ENCODE measurements at regions not wholly inside any gene's neighbourhood (a gene's known extent, or its start where the extent isn't known, plus 50 kb on each side); places are given as distances from the start of the nearest gene placed in this dataset.

DNA sequence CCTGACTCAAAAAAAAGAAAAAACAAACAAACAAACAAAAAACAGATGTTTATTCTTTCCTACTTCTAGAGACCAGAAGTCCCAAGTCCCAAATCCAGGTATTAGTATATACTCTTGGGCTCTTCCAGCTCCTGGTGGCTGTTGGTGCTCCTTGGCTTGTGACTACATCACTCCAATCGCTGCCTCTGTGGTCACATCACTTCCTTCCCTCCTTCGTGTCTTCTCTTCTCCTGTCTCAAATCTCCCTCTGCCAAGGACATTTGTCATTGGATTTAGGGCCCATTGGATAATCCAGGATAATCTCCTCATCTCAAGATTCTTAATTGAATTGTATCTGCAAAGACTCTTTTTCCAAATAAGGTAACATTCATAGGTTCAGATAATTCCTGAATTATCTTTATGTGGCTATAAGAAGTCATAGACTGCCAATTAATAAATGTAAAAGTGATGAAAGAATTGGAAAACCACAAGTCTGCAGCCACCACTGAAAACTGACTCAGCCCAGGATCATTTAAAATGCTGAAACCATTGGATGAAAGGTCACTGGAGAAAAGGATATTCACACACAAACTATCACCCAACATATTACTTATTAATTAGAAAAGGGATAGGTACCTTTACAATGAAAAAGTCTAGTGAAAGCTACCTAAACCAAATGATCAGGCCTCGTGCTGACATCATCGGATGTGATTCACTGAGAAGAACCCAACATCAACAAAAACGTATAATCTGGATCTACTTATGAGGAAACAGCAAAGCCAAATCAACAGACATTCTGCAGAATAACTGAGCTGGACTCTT, 67.1 kb downstream of the ZNF281 start:
- no peak overlapping the region for H3K4me2 ChIP-seq (replicated peaks; ENCODE audit: low read depth, low read length, poor library complexity, severe bottlenecking)
- H3K9me3 ChIP-seq (ENCODE audit: control extremely low read depth in 1 of 3, control insufficient read depth in 2 of 3, insufficient read depth in 1 of 3, low read length in 2 of 3): no peaks in the 10 kb centered on the region
- Mint-ChIP-seq H3K4me3 (no peak overlapping the region), H3K27ac (no peak overlapping the region), H3K27me3 (no peaks in the 10 kb centered on the region), H3K9me3 (ENCODE audit: insufficient read depth) (no peaks in the 10 kb centered on the region), H3K4me1 (peaks cover 15% of the 10 kb centered on the region)
- H4K20me1 ChIP-seq (ENCODE audit: control insufficient read depth, insufficient read depth, low read length, poor library complexity, severe bottlenecking): no peaks in the 10 kb centered on the region
- ChIA-PET POLR2A (no interaction called here), CTCF (no interaction called here)
- no peak overlapping the region for H3K4me3 ChIP-seq (ENCODE audit: control extremely low read depth in 1 of 5, extremely low read depth in 1 of 5, insufficient read depth in 1 of 5, low read depth in 2 of 5, low read length in 4 of 5)
- H3K36me3 ChIP-seq (replicated peaks in 1 of 2; ENCODE audit: control extremely low read depth in 1 of 2, control insufficient read depth in 1 of 2, extremely low read depth in 1 of 2, insufficient read depth in 2 of 2, low read length in 1 of 2): no peaks in the 10 kb centered on the region
- intact Hi-C loops (cut with micrococcal nuclease): no loop called here
- no peak overlapping the region for H3K9ac ChIP-seq (ENCODE audit: low read length)
- WGBS (ENCODE audit: insufficient coverage): 26% methylated on average over 2 of the region's 5 CpGs
- H3K27me3 ChIP-seq (replicated peaks in 1 of 4; ENCODE audit: control extremely low read depth in 1 of 4, control insufficient read depth in 3 of 4, insufficient read depth in 4 of 4, low read length in 3 of 4): no peaks in the 10 kb centered on the region
- no peaks in the 10 kb centered on the region for H3K79me2 ChIP-seq (ENCODE audit: control insufficient read depth, insufficient read depth, low read length)
- H3K27ac ChIP-seq (ENCODE audit: low read length in 2 of 2): no peak overlapping the region
- peaks cover 11 to 12% of the 10 kb centered on the region in 2 donors for H3K4me1 ChIP-seq (ENCODE audit: control insufficient read depth in 2 of 2, insufficient read depth in 2 of 2, low read length in 2 of 2)
- ATAC-seq (ENCODE audit: low read depth): no peak
- TF ChIP-seq EZH2 (IDR thresholded peaks at IDR 0.05; ENCODE audit: borderline replicate concordance, insufficient read depth, low read depth, low read length, poor library complexity, severe bottlenecking): no peak
- TF ChIP-seq, protein P1, sequence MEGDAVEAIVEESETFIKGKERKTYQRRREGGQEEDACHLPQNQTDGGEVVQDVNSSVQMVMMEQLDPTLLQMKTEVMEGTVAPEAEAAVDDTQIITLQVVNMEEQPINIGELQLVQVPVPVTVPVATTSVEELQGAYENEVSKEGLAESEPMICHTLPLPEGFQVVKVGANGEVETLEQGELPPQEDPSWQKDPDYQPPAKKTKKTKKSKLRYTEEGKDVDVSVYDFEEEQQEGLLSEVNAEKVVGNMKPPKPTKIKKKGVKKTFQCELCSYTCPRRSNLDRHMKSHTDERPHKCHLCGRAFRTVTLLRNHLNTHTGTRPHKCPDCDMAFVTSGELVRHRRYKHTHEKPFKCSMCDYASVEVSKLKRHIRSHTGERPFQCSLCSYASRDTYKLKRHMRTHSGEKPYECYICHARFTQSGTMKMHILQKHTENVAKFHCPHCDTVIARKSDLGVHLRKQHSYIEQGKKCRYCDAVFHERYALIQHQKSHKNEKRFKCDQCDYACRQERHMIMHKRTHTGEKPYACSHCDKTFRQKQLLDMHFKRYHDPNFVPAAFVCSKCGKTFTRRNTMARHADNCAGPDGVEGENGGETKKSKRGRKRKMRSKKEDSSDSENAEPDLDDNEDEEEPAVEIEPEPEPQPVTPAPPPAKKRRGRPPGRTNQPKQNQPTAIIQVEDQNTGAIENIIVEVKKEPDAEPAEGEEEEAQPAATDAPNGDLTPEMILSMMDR (IDR thresholded peaks at IDR 0.05): no peak
- DNase-seq: no peak
- no peak overlapping the region for H2AFZ ChIP-seq (ENCODE audit: insufficient read depth, low read depth, low read length, poor library complexity, severe bottlenecking)

DNA sequence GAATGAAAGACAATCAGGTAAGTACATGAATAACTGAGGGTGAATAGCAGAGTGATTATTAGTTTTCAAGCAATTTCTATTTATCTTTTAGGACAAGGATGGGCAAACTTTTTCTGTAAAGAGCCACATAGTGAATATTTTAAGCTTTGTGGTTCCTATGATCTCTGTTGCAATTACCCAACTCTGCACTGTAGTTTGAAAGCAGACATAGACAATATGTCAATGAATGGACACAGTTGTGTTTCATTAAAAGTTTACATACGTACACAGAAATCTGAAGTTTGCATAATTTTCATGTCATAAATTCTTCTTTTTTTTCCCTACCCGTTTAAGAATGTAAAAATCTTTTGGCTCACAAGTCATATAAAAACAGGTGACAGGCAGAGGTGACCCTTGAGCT, 71.4 kb downstream of the ZNF281 start:
- CTCF ChIA-PET: interaction anchor here (0.9 to 1.2 kb wide), 2 partner anchors 32 to 59 kb away, joined by 3 to 4 read pairs; no protein-coding TSS in a partner anchor
- Histone ChIP-seq H3K4me3 (ENCODE audit: control extremely low read depth in 1 of 5, extremely low read depth in 1 of 5, insufficient read depth in 1 of 5, low read depth in 2 of 5, low read length in 4 of 5) (peak overlapping the region in 1 of 5 experiments; percentile 23), H3K4me1 (ENCODE audit: control insufficient read depth in 2 of 2, insufficient read depth in 2 of 2, low read length in 2 of 2) (peaks cover 22 to 26% of the 10 kb centered on the region in 2 donors), H3K4me2 (replicated peaks; ENCODE audit: low read depth, low read length, poor library complexity, severe bottlenecking) (peak overlapping the region; percentile 61), H4K20me1 (ENCODE audit: control insufficient read depth, insufficient read depth, low read length, poor library complexity, severe bottlenecking) (no peaks in the 10 kb centered on the region), H3K27ac (ENCODE audit: low read length in 2 of 2) (peak overlapping the region; percentile 61 to 88), H3K36me3 (replicated peaks in 1 of 2; ENCODE audit: control extremely low read depth in 1 of 2, control insufficient read depth in 1 of 2, extremely low read depth in 1 of 2, insufficient read depth in 2 of 2, low read length in 1 of 2) (no peaks in the 10 kb centered on the region), H2AFZ (ENCODE audit: insufficient read depth, low read depth, low read length, poor library complexity, severe bottlenecking) (peak overlapping the region; percentile 75), H3K9me3 (ENCODE audit: control extremely low read depth in 1 of 3, control insufficient read depth in 2 of 3, insufficient read depth in 1 of 3, low read length in 2 of 3) (no peaks in the 10 kb centered on the region), H3K79me2 (ENCODE audit: control insufficient read depth, insufficient read depth, low read length) (no peaks in the 10 kb centered on the region), H3K27me3 (replicated peaks in 1 of 4; ENCODE audit: control extremely low read depth in 1 of 4, control insufficient read depth in 3 of 4, insufficient read depth in 4 of 4, low read length in 3 of 4) (no peaks in the 10 kb centered on the region), H3K9ac (ENCODE audit: low read length) (peak overlapping the region; percentile 40)
- peaks cover 36% of the 10 kb centered on the region for H3K4me1 Mint-ChIP-seq
- no peak for DNase-seq
- ATAC-seq (ENCODE audit: low read depth): no peak
- TF ChIP-seq, protein P1 (IDR thresholded peaks at IDR 0.05): no peak
- TF ChIP-seq EZH2 (IDR thresholded peaks at IDR 0.05; ENCODE audit: borderline replicate concordance, insufficient read depth, low read depth, low read length, poor library complexity, severe bottlenecking): no peak
- intact Hi-C loops (cut with micrococcal nuclease): no loop called here
- POLR2A ChIA-PET: no interaction called here
- H3K4me3 Mint-ChIP-seq: peak overlapping the region; percentile 36
- peak overlapping the region; percentile 90 for H3K27ac Mint-ChIP-seq
- WGBS (ENCODE audit: insufficient coverage): no CpG with 5 or more reads among the region's 2 CpGs
- H3K9me3 Mint-ChIP-seq (ENCODE audit: insufficient read depth): no peaks in the 10 kb centered on the region
- no peaks in the 10 kb centered on the region for H3K27me3 Mint-ChIP-seq
